H9 (cell line): ENCODE measurements at regions not wholly inside any gene's neighbourhood (a gene's known extent, or its start where the extent isn't known, plus 50 kb on each side); places are given as distances from the start of the nearest gene placed in this dataset.

Experiments used
- DNase-seq: peaks from one replicate; pipeline ENCODE4 v3.0.0-alpha.2; 2017
- H2AFZ ChIP-seq: one replicate; pipeline ENCODE4 v1.6.1; 2013; ENCODE audit warnings: mild to moderate bottlenecking, low read length, control low read depth, moderate library complexity
- H2AK5ac ChIP-seq: 2 replicates; pipeline ENCODE4 v1.6.1; 2013; ENCODE audit warnings: low read length, control low read depth, mixed read lengths; ENCODE audit not compliant: insufficient read length
- H2BK120ac ChIP-seq: one replicate; pipeline ENCODE4 v1.6.1; 2013; ENCODE audit warnings: low read depth, mild to moderate bottlenecking, low read length, control low read depth, inconsistent platforms; ENCODE audit not compliant: poor library complexity, severe bottlenecking
- H2BK12ac ChIP-seq: 2 replicates; pipeline ENCODE4 v1.6.1; 2013; ENCODE audit warnings: low read length, control low read depth, mixed read lengths, low read depth; ENCODE audit not compliant: insufficient read length
- H2BK15ac ChIP-seq: 2 replicates; pipeline ENCODE4 v1.6.1; 2013; ENCODE audit warnings: low read depth, low read length, control low read depth
- H2BK20ac ChIP-seq: one replicate; pipeline ENCODE4 v1.6.1; 2013; ENCODE audit warnings: low read depth, mild to moderate bottlenecking, low read length, control low read depth, inconsistent platforms; ENCODE audit not compliant: poor library complexity, severe bottlenecking
- H2BK5ac ChIP-seq: 2 replicates; pipeline ENCODE4 v1.6.1; 2013; ENCODE audit warnings: low read length, control low read depth, mixed read lengths; ENCODE audit not compliant: insufficient read length
- H3K14ac ChIP-seq: 2 replicates; pipeline ENCODE4 v1.6.1; 2013; ENCODE audit warnings: low read length, control low read depth; ENCODE audit not compliant: insufficient read depth
- H3K18ac ChIP-seq: 2 replicates; pipeline ENCODE4 v1.6.1; 2013; ENCODE audit warnings: low read depth, mild to moderate bottlenecking, mixed read lengths, low read length, control low read depth; ENCODE audit not compliant: insufficient read length
- H3K23ac ChIP-seq: 2 replicates; pipeline ENCODE4 v1.6.1; 2013; ENCODE audit warnings: low read length, control low read depth, mixed read lengths, low read depth; ENCODE audit not compliant: insufficient read length
- H3K23me2 ChIP-seq: 2 replicates; pipeline ENCODE4 v1.6.1; 2013; ENCODE audit warnings: low read depth, mild to moderate bottlenecking, mixed read lengths, low read length, control low read depth; ENCODE audit not compliant: insufficient read length, poor library complexity, severe bottlenecking
- H3K27ac ChIP-seq: 2 replicates; pipeline ENCODE4 v1.5.1; 2013; ENCODE audit warnings: low read length, control low read depth, mixed read lengths, low read depth; ENCODE audit not compliant: insufficient read length
- H3K27me3 ChIP-seq: 2 replicates; pipeline ENCODE4 v1.6.1; 2013; ENCODE audit warnings: low read length, control low read depth, inconsistent platforms; ENCODE audit not compliant: insufficient read depth
- H3K4ac ChIP-seq: 2 replicates; pipeline ENCODE4 v1.6.1; 2013; ENCODE audit warnings: low read depth, mild to moderate bottlenecking, control low read depth, inconsistent platforms, low read length, moderate library complexity
- H3K4me1 ChIP-seq: 2 replicates; pipeline ENCODE4 v1.6.1; 2013; ENCODE audit warnings: low read length, control low read depth, inconsistent platforms; ENCODE audit not compliant: insufficient read depth
- H3K4me2 ChIP-seq: 2 replicates; pipeline ENCODE4 v1.6.1; 2013; ENCODE audit warnings: low read length, control low read depth, mixed read lengths; ENCODE audit not compliant: insufficient read length, insufficient read depth
- H3K56ac ChIP-seq: 2 replicates; pipeline ENCODE4 v1.6.1; 2013; ENCODE audit warnings: low read depth, mild to moderate bottlenecking, mixed read lengths, low read length, control low read depth; ENCODE audit not compliant: insufficient read length
- H3K79me1 ChIP-seq: 2 replicates; pipeline ENCODE4 v1.6.1; 2013; ENCODE audit warnings: low read depth, mild to moderate bottlenecking, moderate library complexity, low read length, control low read depth, inconsistent platforms; ENCODE audit not compliant: insufficient read depth, poor library complexity, severe bottlenecking
- H3K79me2 ChIP-seq: 2 replicates; pipeline ENCODE4 v1.6.1; 2013; ENCODE audit warnings: low read length, control low read depth, inconsistent platforms; ENCODE audit not compliant: insufficient read depth
- H3K9ac ChIP-seq: 2 replicates; pipeline ENCODE4 v1.6.1; 2013; ENCODE audit warnings: low read length, control low read depth, mixed read lengths; ENCODE audit not compliant: insufficient read length; ENCODE audit errors: extremely low read depth
- H3K9me3 ChIP-seq: one replicate; pipeline ENCODE4 v1.6.1; 2013; ENCODE audit warnings: low read depth, low read length, inconsistent platforms; ENCODE audit not compliant: control insufficient read depth
- H3T11ph ChIP-seq: one replicate; pipeline ENCODE4 v1.6.1; 2013; ENCODE audit warnings: mild to moderate bottlenecking, low read length, control low read depth, inconsistent platforms
- H4K20me1 ChIP-seq: one replicate; pipeline ENCODE4 v1.6.1; 2013; ENCODE audit not compliant: control insufficient read depth, insufficient read length, insufficient read depth
- H4K5ac ChIP-seq: 2 replicates; pipeline ENCODE4 v1.6.1; 2013; ENCODE audit warnings: low read depth, mild to moderate bottlenecking, mixed read lengths, low read length, control low read depth; ENCODE audit not compliant: insufficient read length
- H4K8ac ChIP-seq: replicated peaks from 2 replicates; pipeline ENCODE4 v1.6.1; 2013; ENCODE audit warnings: low read length, control low read depth, mixed read lengths, low read depth; ENCODE audit not compliant: insufficient read length
- H4K91ac ChIP-seq: 2 replicates; pipeline ENCODE4 v1.6.1; 2013; ENCODE audit warnings: low read depth, mild to moderate bottlenecking, moderate library complexity, mixed read lengths, low read length, control low read depth; ENCODE audit not compliant: insufficient read length
- H3K27ac Mint-ChIP-seq, 3 experiments: 2 replicates in 2 of 3; 3 replicates in 1 of 3; pipeline ENCODE4 v1.8.0; 2020 to 2021; ENCODE audit warnings: mixed read lengths in 3 of 3, mild to moderate bottlenecking in 1 of 3, moderate library complexity in 1 of 3
- H3K27me3 Mint-ChIP-seq: 2 replicates; pipeline ENCODE4 v1.8.0; 2021; ENCODE audit warnings: low read depth, mild to moderate bottlenecking, moderate library complexity, mixed read lengths
- H3K36me3 Mint-ChIP-seq, 3 experiments: 2 replicates in 2 of 3; 3 replicates in 1 of 3; pipeline ENCODE4 v1.8.0; 2020 to 2021; ENCODE audit warnings: low read depth in 3 of 3, mixed read lengths in 3 of 3; ENCODE audit not compliant: insufficient read depth in 1 of 3
- H3K4me1 Mint-ChIP-seq, 2 experiments: 2 replicates each; pipeline ENCODE4 v1.8.0; 2020; ENCODE audit warnings: mixed read lengths in 2 of 2
- H3K4me3 Mint-ChIP-seq, 2 experiments: 2 replicates in 1 of 2; 3 replicates in 1 of 2; pipeline ENCODE4 v1.8.0; 2020 to 2021; ENCODE audit warnings: mild to moderate bottlenecking in 2 of 2, mixed read lengths in 2 of 2, moderate library complexity in 1 of 2
- H3K9me3 Mint-ChIP-seq, 2 experiments: 2 replicates in 1 of 2; 3 replicates in 1 of 2; pipeline ENCODE4 v1.8.0; 2020; ENCODE audit warnings: mild to moderate bottlenecking in 2 of 2, mixed read lengths in 2 of 2, moderate library complexity in 1 of 2
- WGBS: extraction: QIAGEN DNeasy Blood & Tissue Kit; methylation state at CpG from one replicate; pipeline ENCODE4 v1.1.7; 2013; ENCODE audit warnings: missing lambda C conversion rate, low lambda C conversion rate, mixed read lengths; ENCODE audit not compliant: insufficient read length; ENCODE audit errors: extremely low coverage; 5-methylcytosine and 5-hydroxymethylcytosine counted together
- TF ChIP-seq, protein P1 (sequence below): fragments of 200-600 bp; sonication (generic); conservative IDR thresholded peaks from 3 replicates; pipeline ENCODE4 v1.8.0; 2021; ENCODE audit warnings: antibody characterized with exemption, mild to moderate bottlenecking

DNA sequence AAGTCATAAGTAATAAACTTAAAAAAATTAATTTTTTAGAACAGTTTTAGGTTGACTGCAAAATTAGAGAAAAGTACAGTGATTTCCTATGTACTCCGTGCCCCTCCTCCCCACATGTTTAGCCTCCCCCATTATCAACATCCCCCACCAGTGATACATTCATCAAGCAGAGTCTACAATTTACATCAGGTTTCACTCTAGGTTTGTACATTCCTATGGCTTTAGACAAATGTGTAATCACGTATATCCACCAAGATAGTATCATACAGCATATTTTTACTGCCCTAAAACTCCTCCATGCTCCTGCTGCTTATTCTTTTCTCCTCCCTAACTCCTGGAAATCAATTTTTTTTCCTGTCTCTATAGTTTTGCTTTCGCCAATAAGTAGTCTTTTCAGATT lies 438.7 kb downstream of the LRFN5 start:
- Mint-ChIP-seq H3K36me3 (no peaks in the 10 kb centered on the region), H3K4me1 (peaks cover 3 to 6% of the 10 kb centered on the region in 2 experiments; a peak in 3 of 4 replicates), H3K4me3 (no peak overlapping the region), H3K27ac (peak overlapping the region in 1 of 3 experiments; percentile 60; a peak in 2 of 7 replicates), H3K9me3 (no peaks in the 10 kb centered on the region; a peak in 1 of 5 replicates), H3K27me3 (no peaks in the 10 kb centered on the region)
- H3K9ac ChIP-seq, result no peak overlapping the region
- no peak overlapping the region for H3K4ac ChIP-seq
- no peak overlapping the region for H3K23ac ChIP-seq
- no peak for DNase-seq
- H2BK20ac ChIP-seq, result no peak overlapping the region
- no peaks in the 10 kb centered on the region for H3K79me2 ChIP-seq
- no peak overlapping the region for H2AK5ac ChIP-seq
- no peaks in the 10 kb centered on the region for H3K4me1 ChIP-seq
- H4K5ac ChIP-seq, result no peak overlapping the region
- H2AFZ ChIP-seq, result no peak overlapping the region
- no peak overlapping the region for H2BK15ac ChIP-seq
- H3K79me1 ChIP-seq, result no peaks in the 10 kb centered on the region
- H3K27me3 ChIP-seq, result no peaks in the 10 kb centered on the region
- no peak overlapping the region for H2BK12ac ChIP-seq
- no peaks in the 10 kb centered on the region for H4K20me1 ChIP-seq
- H3K18ac ChIP-seq, result no peak overlapping the region
- WGBS, result no CpG with 5 or more reads among the region's 3 CpGs
- no peak overlapping the region for H4K8ac ChIP-seq
- H3K9me3 ChIP-seq, result no peaks in the 10 kb centered on the region
- no peak overlapping the region for H2BK5ac ChIP-seq
- H3T11ph ChIP-seq, result no peak overlapping the region
- H3K14ac ChIP-seq, result no peak overlapping the region
- H4K91ac ChIP-seq, result no peak overlapping the region
- no peak overlapping the region for H3K27ac ChIP-seq
- no peak overlapping the region for H3K4me2 ChIP-seq
- no peaks in the 10 kb centered on the region for H3K23me2 ChIP-seq
- no peak overlapping the region for H3K56ac ChIP-seq
- no peak overlapping the region for H2BK120ac ChIP-seq
- TF ChIP-seq, protein P1, sequence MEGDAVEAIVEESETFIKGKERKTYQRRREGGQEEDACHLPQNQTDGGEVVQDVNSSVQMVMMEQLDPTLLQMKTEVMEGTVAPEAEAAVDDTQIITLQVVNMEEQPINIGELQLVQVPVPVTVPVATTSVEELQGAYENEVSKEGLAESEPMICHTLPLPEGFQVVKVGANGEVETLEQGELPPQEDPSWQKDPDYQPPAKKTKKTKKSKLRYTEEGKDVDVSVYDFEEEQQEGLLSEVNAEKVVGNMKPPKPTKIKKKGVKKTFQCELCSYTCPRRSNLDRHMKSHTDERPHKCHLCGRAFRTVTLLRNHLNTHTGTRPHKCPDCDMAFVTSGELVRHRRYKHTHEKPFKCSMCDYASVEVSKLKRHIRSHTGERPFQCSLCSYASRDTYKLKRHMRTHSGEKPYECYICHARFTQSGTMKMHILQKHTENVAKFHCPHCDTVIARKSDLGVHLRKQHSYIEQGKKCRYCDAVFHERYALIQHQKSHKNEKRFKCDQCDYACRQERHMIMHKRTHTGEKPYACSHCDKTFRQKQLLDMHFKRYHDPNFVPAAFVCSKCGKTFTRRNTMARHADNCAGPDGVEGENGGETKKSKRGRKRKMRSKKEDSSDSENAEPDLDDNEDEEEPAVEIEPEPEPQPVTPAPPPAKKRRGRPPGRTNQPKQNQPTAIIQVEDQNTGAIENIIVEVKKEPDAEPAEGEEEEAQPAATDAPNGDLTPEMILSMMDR, result no peak
